OCI-LY1 (cell line): ENCODE measurements at regions not wholly inside any gene's neighbourhood (a gene's known extent, or its start where the extent isn't known, plus 50 kb on each side); places are given as distances from the start of the nearest gene placed in this dataset.

Experiments used
- EZH2 ChIP-seq: fragments of 200-600 bp; sonication (generic), shearing (Covaris generic); IDR thresholded peaks from 2 replicates; pipeline ENCODE4 v1.8.0; 2017; ENCODE audit warnings: borderline replicate concordance, mixed run types, mild to moderate bottlenecking, antibody characterized with exemption, low read length, moderate library complexity, mixed read lengths
- TF ChIP-seq, protein P1 (sequence below): fragments of 200-600 bp; sonication (generic), shearing (Covaris generic); IDR thresholded peaks from 2 replicates; pipeline ENCODE4 v1.5.1; 2017; ENCODE audit warnings: mild to moderate bottlenecking, antibody characterized with exemption, low read length, moderate library complexity, mixed read lengths

DNA sequence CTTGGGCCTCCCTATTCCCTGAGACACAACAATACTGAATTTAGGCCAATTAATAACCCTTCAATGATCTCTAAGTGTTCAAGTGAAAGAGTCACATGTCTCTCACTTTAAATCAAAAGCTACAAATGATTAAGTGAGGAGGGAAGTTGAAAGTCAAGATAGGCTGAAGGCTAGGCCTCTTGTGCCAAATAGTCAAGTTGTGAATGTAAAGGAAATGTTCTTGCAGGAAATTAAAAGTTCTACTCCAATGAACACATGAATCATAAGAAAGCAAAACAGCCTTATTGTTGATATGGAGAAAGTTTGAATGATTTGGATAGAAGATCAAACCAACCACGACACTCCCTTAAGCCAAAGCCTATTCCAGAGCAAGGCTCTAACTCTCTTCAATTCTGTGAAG lies 286.9 kb downstream of the MEIS1 start:
- TF ChIP-seq, protein P1, sequence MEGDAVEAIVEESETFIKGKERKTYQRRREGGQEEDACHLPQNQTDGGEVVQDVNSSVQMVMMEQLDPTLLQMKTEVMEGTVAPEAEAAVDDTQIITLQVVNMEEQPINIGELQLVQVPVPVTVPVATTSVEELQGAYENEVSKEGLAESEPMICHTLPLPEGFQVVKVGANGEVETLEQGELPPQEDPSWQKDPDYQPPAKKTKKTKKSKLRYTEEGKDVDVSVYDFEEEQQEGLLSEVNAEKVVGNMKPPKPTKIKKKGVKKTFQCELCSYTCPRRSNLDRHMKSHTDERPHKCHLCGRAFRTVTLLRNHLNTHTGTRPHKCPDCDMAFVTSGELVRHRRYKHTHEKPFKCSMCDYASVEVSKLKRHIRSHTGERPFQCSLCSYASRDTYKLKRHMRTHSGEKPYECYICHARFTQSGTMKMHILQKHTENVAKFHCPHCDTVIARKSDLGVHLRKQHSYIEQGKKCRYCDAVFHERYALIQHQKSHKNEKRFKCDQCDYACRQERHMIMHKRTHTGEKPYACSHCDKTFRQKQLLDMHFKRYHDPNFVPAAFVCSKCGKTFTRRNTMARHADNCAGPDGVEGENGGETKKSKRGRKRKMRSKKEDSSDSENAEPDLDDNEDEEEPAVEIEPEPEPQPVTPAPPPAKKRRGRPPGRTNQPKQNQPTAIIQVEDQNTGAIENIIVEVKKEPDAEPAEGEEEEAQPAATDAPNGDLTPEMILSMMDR = no peak
- no peak for TF ChIP-seq EZH2
